OCI-LY1 (cell line): ENCODE measurements at regions not wholly inside any gene's neighbourhood (a gene's known extent, or its start where the extent isn't known, plus 50 kb on each side); places are given as distances from the start of the nearest gene placed in this dataset.

ENCODE experiments used
- EZH2 ChIP-seq: fragments of 200-600 bp; sonication (generic), shearing (Covaris generic); IDR thresholded peaks from 2 replicates; pipeline ENCODE4 v1.8.0; 2017; ENCODE audit warnings: borderline replicate concordance, mixed run types, mild to moderate bottlenecking, antibody characterized with exemption, low read length, moderate library complexity, mixed read lengths
- TF ChIP-seq, protein P1 (sequence below): fragments of 200-600 bp; sonication (generic), shearing (Covaris generic); IDR thresholded peaks from 2 replicates; pipeline ENCODE4 v1.5.1; 2017; ENCODE audit warnings: mild to moderate bottlenecking, antibody characterized with exemption, low read length, moderate library complexity, mixed read lengths

DNA sequence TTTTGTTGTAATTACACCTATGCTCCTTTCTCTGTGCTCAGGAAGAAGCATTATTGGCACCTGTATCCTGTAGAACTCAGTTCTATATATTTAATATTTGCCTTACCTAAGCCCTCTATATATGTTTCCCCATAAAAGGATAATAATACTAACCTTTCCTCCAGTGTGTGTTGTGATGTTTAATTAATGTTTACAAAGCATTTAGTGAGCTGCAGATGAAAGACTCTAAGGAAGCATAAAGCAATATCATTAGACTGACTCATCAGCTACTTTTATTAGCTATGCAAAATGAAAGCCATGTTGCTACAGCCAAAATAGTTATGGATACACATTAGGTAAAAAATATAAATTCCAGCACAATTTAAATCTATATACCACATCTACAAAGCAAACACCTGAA lies 93.6 kb upstream of the PTPN13 start:
- TF ChIP-seq, protein P1, sequence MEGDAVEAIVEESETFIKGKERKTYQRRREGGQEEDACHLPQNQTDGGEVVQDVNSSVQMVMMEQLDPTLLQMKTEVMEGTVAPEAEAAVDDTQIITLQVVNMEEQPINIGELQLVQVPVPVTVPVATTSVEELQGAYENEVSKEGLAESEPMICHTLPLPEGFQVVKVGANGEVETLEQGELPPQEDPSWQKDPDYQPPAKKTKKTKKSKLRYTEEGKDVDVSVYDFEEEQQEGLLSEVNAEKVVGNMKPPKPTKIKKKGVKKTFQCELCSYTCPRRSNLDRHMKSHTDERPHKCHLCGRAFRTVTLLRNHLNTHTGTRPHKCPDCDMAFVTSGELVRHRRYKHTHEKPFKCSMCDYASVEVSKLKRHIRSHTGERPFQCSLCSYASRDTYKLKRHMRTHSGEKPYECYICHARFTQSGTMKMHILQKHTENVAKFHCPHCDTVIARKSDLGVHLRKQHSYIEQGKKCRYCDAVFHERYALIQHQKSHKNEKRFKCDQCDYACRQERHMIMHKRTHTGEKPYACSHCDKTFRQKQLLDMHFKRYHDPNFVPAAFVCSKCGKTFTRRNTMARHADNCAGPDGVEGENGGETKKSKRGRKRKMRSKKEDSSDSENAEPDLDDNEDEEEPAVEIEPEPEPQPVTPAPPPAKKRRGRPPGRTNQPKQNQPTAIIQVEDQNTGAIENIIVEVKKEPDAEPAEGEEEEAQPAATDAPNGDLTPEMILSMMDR, result no peak
- TF ChIP-seq EZH2, result no peak
